Transverse colon (tissue), 4 donors: ENCODE measurements at regions not wholly inside any gene's neighbourhood (a gene's known extent, or its start where the extent isn't known, plus 50 kb on each side); places are given as distances from the start of the nearest gene placed in this dataset.

Experiments used
- DNase-seq: peaks from one replicate; pipeline ENCODE4 v3.0.0-alpha.2; 2019
- H3K27ac ChIP-seq, 4 donors: fragments of 200-600 bp; sonication (generic); 2 replicates each; pipeline ENCODE4 v1.5.1; 2016 to 2018; ENCODE audit warnings: inconsistent platforms in 4 of 4
- H3K27me3 ChIP-seq: fragments of 200-600 bp; sonication (generic); 2 replicates; pipeline ENCODE4 v1.5.1; 2017; ENCODE audit warnings: inconsistent platforms
- H3K36me3 ChIP-seq, 4 donors: fragments of 200-600 bp; sonication (generic); 2 replicates each; pipeline ENCODE4 v1.5.1; 2017 to 2019; ENCODE audit warnings: inconsistent platforms in 4 of 4
- H3K4me1 ChIP-seq, 4 donors: fragments of 200-600 bp; sonication (generic); 2 replicates each; pipeline ENCODE4 v1.5.1; 2017 to 2020; ENCODE audit warnings: inconsistent platforms in 4 of 4
- H3K4me3 ChIP-seq, 4 donors: fragments of 200-600 bp; sonication (generic); 1 replicate in 1 of 4; 2 replicates in 3 of 4; pipeline versions ENCODE4 v1.5.1 to v1.6.1; 2017 to 2019; ENCODE audit warnings: inconsistent platforms in 4 of 4
- H3K9me3 ChIP-seq, 2 donors: fragments of 200-600 bp; sonication (generic); 2 replicates each; pipeline ENCODE4 v1.5.1; 2017 to 2019; ENCODE audit warnings: inconsistent platforms in 2 of 2
- CTCF ChIP-seq, 5 experiments: fragments of 200-600 bp in 3 of 5; fragments of 450-650 bp in 2 of 5; sonication (generic) in 3 of 5; IDR thresholded peaks; 1 replicate in 2 of 5; 2 replicates in 3 of 5; pipeline ENCODE4 v1.5.1; 2016 to 2017; ENCODE audit warnings: antibody characterized with exemption in 5 of 5, inconsistent platforms in 3 of 5, mild to moderate bottlenecking in 2 of 5, moderate library complexity in 1 of 5
- EP300 ChIP-seq: sonication (generic); formaldehyde crosslinking; IDR thresholded peaks from one replicate; pipeline ENCODE4 v1.6.1; 2017; ENCODE audit warnings: antibody characterized with exemption, low read depth
- POLR2A ChIP-seq: fragments of 450-650 bp; IDR thresholded peaks from one replicate; pipeline ENCODE4 v1.6.1; 2016; ENCODE audit warnings: antibody characterized with exemption, mild to moderate bottlenecking, moderate library complexity
- POLR2AphosphoS5 ChIP-seq, 3 donors: sonication (generic); formaldehyde crosslinking; IDR thresholded peaks; one replicate each; pipeline ENCODE4 v1.6.1; 2016; ENCODE audit warnings: antibody characterized with exemption in 3 of 3
- WGBS, 2 donors: methylation state at CpG; one replicate each; pipeline ENCODE4 v1.1.5; 2018; ENCODE audit warnings: low coverage in 1 of 2; 5-methylcytosine and 5-hydroxymethylcytosine counted together
- in situ Hi-C, 4 donors: fragments of 200-750 bp; cut with MboI; loops; one replicate each; pipeline versions ENCODE4 v1.15.0 to v1.15.1; 2017; ENCODE audit warnings: low sequenced_read_pairs in 3 of 4, low pct_ligation_motif_present in 1 of 4, low pct_unique_long_range_greater_than_20kb in 1 of 4
- intact Hi-C: fragments of 100-400 bp; cut with DNase I; formaldehyde crosslinking; loops from one replicate; pipeline ENCODE4 v1.15.1; 2023; ENCODE audit warnings: low total_unique reads

- in situ Hi-C loops: no loop called here
- DNase-seq: no peak
- WGBS, 2 donors: 84 to 91% methylated on average over 1 of the region's 1 CpG
- H3K4me1 ChIP-seq: no peaks in the 10 kb centered on the region
- TF ChIP-seq POLR2A (no peak), EP300 (no peak), CTCF (IDR thresholded peaks at IDR 0.05) (no peak), POLR2AphosphoS5 (IDR thresholded peaks at IDR 0.05) (no peak)
- intact Hi-C loops: no loop called here
- H3K27ac ChIP-seq: no peak overlapping the region
- no peaks in the 10 kb centered on the region for H3K27me3 ChIP-seq
- no peak overlapping the region for H3K4me3 ChIP-seq
- no peaks in the 10 kb centered on the region for H3K36me3 ChIP-seq
- H3K9me3 ChIP-seq: no peaks in the 10 kb centered on the region
Measured at GRCh38 chr11:110795112-110795624, 82.9 kb upstream of the ARHGAP20 start.

DNA sequence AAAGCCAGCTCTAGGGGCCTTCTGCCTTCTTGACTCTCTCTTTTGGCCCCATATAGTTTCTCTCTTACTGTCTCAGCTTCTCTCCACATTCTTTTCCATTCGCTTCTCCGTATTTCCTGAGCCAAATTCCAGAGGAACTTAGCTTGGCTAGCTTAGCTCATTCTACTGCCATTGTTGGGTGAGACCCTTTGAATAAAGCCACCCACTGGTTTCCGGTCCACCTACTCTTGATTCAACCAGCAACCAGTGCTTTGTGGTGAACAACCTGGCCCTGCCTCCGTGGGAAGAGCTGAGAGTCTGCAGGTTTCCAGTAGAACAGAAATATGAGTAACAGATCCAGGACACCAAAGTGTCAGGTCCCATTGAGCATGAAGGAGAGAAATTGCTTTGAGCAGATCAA lies 81.3 kb upstream of the ARHGAP20 start:
- Histone ChIP-seq H3K27me3 (no peaks in the 10 kb centered on the region), H3K27ac (no peak overlapping the region), H3K36me3 (no peaks in the 10 kb centered on the region), H3K4me1 (no peaks in the 10 kb centered on the region), H3K9me3 (no peaks in the 10 kb centered on the region), H3K4me3 (no peak overlapping the region)
- TF ChIP-seq EP300 (no peak), POLR2AphosphoS5 (IDR thresholded peaks at IDR 0.05) (no peak), POLR2A (no peak), CTCF (IDR thresholded peaks at IDR 0.05) (no peak)
- 72 to 81% methylated on average over 3 to 4 of the region's 4 CpGs for WGBS, 2 donors
- intact Hi-C loops (no loop called here), in situ Hi-C loops (no loop called here)
- DNase-seq: no peak

GRCh38 chr11:110791621-110792020 lies 79.4 kb upstream of the ARHGAP20 start:
- no peak for DNase-seq
- intact Hi-C loops: no loop called here
- Histone ChIP-seq H3K36me3 (no peaks in the 10 kb centered on the region), H3K27me3 (no peaks in the 10 kb centered on the region), H3K27ac (no peak overlapping the region), H3K4me3 (no peak overlapping the region), H3K4me1 (no peaks in the 10 kb centered on the region), H3K9me3 (no peaks in the 10 kb centered on the region)
- in situ Hi-C loops: no loop called here
- 62 to 67% methylated on average over 1 of the region's 1 CpG for WGBS, 2 donors
- TF ChIP-seq CTCF (IDR thresholded peaks at IDR 0.05) (no peak), POLR2AphosphoS5 (IDR thresholded peaks at IDR 0.05) (no peak), POLR2A (no peak), EP300 (no peak)

DNA sequence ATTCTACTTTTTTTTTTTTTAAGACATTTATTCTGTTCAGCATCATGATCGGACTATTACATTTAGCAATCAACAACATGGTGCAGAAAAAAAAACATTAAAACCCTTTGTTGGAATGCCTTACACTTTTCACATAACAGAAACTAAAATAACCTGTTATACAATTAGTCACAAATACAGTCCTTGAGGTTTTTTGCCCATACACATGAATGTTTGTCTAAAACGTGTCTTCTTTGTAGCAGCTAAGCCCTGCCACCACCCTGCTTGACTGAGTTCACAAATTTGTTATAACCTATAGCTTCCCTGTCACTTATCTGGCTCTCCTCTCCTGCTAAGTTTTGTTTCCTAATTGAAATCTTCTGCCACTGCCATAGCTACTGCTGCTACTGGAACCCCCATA lies 75.4 kb upstream of the ARHGAP20 start:
- TF ChIP-seq POLR2A (no peak), EP300 (no peak), POLR2AphosphoS5 (IDR thresholded peaks at IDR 0.05) (no peak)
- Histone ChIP-seq H3K27me3 (no peaks in the 10 kb centered on the region), H3K9me3 (no peaks in the 10 kb centered on the region), H3K27ac (no peak overlapping the region), H3K36me3 (no peaks in the 10 kb centered on the region), H3K4me1 (peaks cover 0 to 2% (median 0%) of the 10 kb centered on the region in 4 donors), H3K4me3 (no peak overlapping the region)
- 80 to 89% methylated on average over 1 to 2 of the region's 2 CpGs for WGBS, 2 donors
- in situ Hi-C loops: no loop called here
- intact Hi-C loops: no loop called here
- no peak for DNase-seq
